Ovary (tissue), 7 donors: ENCODE measurements at regions not wholly inside any gene's neighbourhood (a gene's known extent, or its start where the extent isn't known, plus 50 kb on each side); places are given as distances from the start of the nearest gene placed in this dataset.

Source experiments
- DNase-seq, 5 donors: peaks; one replicate each; pipeline ENCODE4 v3.0.0-alpha.2; 2019 to 2020
- H3K27ac ChIP-seq, 2 donors: fragments of 200-600 bp; one replicate each; pipeline versions ENCODE4 v1.5.1 to v1.8.0; 2019 to 2022
- H3K27me3 ChIP-seq: fragments of 200-600 bp; one replicate; pipeline ENCODE4 v1.8.0; 2022
- H3K36me3 ChIP-seq: fragments of 200-600 bp; sonication (generic); one replicate; pipeline ENCODE4 v1.5.1; 2019
- H3K4me1 ChIP-seq: one replicate; pipeline ENCODE4 v1.8.1; 2013; ENCODE audit warnings: mild to moderate bottlenecking, moderate library complexity; ENCODE audit not compliant: insufficient read depth
- H3K4me3 ChIP-seq: fragments of 200-600 bp; sonication (generic); one replicate; pipeline ENCODE4 v1.5.1; 2017
- H3K9me3 ChIP-seq, 2 donors: fragments of 200-600 bp in 1 of 2; sonication (generic) in 1 of 2; one replicate each; pipeline versions ENCODE4 v1.5.1 to v1.8.1; 2013 to 2019; ENCODE audit warnings: mild to moderate bottlenecking in 1 of 2, moderate library complexity in 1 of 2
- EP300 ChIP-seq: sonication (generic); formaldehyde crosslinking; IDR thresholded peaks from one replicate; pipeline ENCODE4 v1.6.1; 2017; ENCODE audit warnings: antibody characterized with exemption
- POLR2A ChIP-seq: fragments of 450-650 bp; IDR thresholded peaks from one replicate; pipeline ENCODE4 v1.6.1; 2017; ENCODE audit warnings: antibody characterized with exemption, mild to moderate bottlenecking, moderate library complexity
- WGBS, 3 donors: extraction: QIAGEN DNeasy Blood & Tissue Kit in 1 of 3; methylation state at CpG; one replicate each; pipeline versions ENCODE4 v1.1.5 to v1.1.7; 2013 to 2017; 5-methylcytosine and 5-hydroxymethylcytosine counted together
- intact Hi-C, 4 donors: fragments of 100-400 bp; cut with DNase I; formaldehyde crosslinking; loops; one replicate each; pipeline versions ENCODE4 v1.11.0 to v1.15.1; 2022 to 2023
- TF ChIP-seq, protein P1 (sequence below), 3 donors: fragments of 450-650 bp in 2 of 3; fragments of 200-600 bp in 1 of 3; IDR thresholded peaks; one replicate each; pipeline versions ENCODE4 v1.5.1 to v1.8.0; 2016 to 2022; ENCODE audit warnings: antibody characterized with exemption in 3 of 3, mild to moderate bottlenecking in 1 of 3
- donor health status: DM: no; HTN: no; CAD: no; lungs with moderate emphysema.
- donor health status: DM: no; HTN: no; CAD: no.
- donor health status: Bipolar disorder and iron deficiency.
- donor health status: DM: no; HTN: no; CAD: no.
- donor health status: DM: yes; HTN: yes; CAD: no.

DNA sequence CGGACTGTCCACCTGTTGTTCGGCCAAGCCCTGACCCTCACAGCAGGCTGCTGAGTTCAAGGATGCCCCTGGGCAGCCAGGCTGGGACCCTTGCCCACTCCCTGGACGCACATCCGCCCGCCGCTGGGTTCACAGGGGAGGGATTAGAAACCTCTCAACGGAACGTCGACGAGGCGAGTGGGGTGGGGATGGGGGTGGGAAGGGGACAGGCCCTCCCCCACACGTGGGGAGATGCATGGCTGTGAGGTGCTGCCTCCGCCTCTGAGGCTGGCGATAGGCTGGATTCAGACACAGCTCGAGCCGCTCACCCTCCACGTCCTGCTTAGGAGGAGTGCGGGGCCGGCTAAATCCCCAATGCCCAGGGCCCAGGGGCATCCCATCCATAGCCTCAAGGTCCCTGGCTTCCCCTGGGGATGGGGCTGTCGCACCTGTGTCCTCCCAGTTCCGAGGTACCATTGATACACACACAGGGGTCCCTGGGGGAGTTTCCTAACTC lies 90.6 kb upstream of the BHLHE23 start:
- Histone ChIP-seq H3K4me3 (no peak overlapping the region), H3K36me3 (no peaks in the 10 kb centered on the region), H3K27me3 (no peaks in the 10 kb centered on the region), H3K4me1 (no peaks in the 10 kb centered on the region), H3K27ac (no peak overlapping the region), H3K9me3 (no peaks in the 10 kb centered on the region)
- DNase-seq, result peak in 3 of 5 donors; percentile 3 to 13 (median 7)
- no peak for TF ChIP-seq POLR2A
- no peak for TF ChIP-seq EP300
- TF ChIP-seq, protein P1, sequence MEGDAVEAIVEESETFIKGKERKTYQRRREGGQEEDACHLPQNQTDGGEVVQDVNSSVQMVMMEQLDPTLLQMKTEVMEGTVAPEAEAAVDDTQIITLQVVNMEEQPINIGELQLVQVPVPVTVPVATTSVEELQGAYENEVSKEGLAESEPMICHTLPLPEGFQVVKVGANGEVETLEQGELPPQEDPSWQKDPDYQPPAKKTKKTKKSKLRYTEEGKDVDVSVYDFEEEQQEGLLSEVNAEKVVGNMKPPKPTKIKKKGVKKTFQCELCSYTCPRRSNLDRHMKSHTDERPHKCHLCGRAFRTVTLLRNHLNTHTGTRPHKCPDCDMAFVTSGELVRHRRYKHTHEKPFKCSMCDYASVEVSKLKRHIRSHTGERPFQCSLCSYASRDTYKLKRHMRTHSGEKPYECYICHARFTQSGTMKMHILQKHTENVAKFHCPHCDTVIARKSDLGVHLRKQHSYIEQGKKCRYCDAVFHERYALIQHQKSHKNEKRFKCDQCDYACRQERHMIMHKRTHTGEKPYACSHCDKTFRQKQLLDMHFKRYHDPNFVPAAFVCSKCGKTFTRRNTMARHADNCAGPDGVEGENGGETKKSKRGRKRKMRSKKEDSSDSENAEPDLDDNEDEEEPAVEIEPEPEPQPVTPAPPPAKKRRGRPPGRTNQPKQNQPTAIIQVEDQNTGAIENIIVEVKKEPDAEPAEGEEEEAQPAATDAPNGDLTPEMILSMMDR (IDR thresholded peaks at IDR 0.05), result no peak
- 53 to 70% (median 56%) methylated on average over 19 to 21 of the region's 21 CpGs for WGBS, 3 donors
- intact Hi-C loops, result no loop called here

DNA sequence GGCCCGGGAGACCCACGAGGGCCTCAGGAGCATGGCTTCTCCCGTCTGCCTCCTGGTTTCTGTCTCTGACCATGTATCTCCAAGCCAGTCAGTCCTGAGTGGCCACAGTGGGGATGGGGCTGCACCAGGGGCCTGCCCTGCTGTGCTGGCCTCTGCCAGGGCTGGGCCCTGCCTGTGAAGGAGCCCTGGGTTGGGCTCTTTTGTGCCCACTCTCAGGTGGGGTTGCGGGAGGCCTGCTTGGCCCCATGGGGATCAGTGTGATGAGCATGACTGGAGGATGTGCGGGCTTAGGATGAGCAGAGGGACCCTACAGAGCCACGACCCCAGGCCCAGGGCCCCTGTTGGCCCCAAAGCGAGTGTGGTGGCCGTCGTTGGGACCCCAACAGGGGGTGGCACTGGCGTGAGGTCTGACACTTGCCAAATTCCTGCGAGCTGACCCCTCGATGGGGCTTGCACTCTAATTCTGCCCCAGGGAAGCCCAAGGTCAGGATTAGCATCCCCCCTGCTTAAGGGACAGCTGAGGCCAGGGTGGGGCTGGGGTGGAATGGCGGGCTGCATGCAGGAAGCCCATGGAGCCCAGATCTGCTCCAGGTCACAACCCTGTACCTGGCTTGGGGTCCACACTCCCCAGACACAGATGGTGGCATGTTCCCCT lies 90.0 kb upstream of the BHLHE23 start:
- Histone ChIP-seq H3K4me3 (no peak overlapping the region), H3K36me3 (no peaks in the 10 kb centered on the region), H3K4me1 (no peaks in the 10 kb centered on the region), H3K27me3 (no peaks in the 10 kb centered on the region), H3K9me3 (no peaks in the 10 kb centered on the region), H3K27ac (no peak overlapping the region)
- no peak for TF ChIP-seq EP300
- no peak for TF ChIP-seq POLR2A
- TF ChIP-seq, protein P1 (IDR thresholded peaks at IDR 0.05), result no peak
- intact Hi-C loops, result no loop called here
- 67 to 75% (median 67%) methylated on average over 13 of the region's 13 CpGs for WGBS, 3 donors
- peak in 3 of 5 donors; percentile 7 to 17 (median 7) for DNase-seq

GRCh38 chr20:63095718-63096654 lies 89.2 kb upstream of the BHLHE23 start:
- intact Hi-C loops, result no loop called here
- Histone ChIP-seq H3K4me3 (no peak overlapping the region), H3K9me3 (no peaks in the 10 kb centered on the region), H3K27ac (no peak overlapping the region), H3K36me3 (no peaks in the 10 kb centered on the region), H3K27me3 (no peaks in the 10 kb centered on the region), H3K4me1 (no peaks in the 10 kb centered on the region)
- DNase-seq, result peak in 3 of 5 donors; percentile 2 to 11 (median 6)
- no peak for TF ChIP-seq POLR2A
- TF ChIP-seq, protein P1 (IDR thresholded peaks at IDR 0.05), result no peak
- TF ChIP-seq EP300, result no peak
- WGBS, 3 donors, result 50 to 60% (median 56%) methylated on average over 21 of the region's 21 CpGs

GRCh38 chr20:63094767-63095499 lies 88.2 kb upstream of the BHLHE23 start:
- intact Hi-C loops, result no loop called here
- no peak for TF ChIP-seq EP300
- TF ChIP-seq, protein P1 (IDR thresholded peaks at IDR 0.05), result no peak
- no peak for TF ChIP-seq POLR2A
- Histone ChIP-seq H3K4me1 (no peaks in the 10 kb centered on the region), H3K4me3 (no peak overlapping the region), H3K27ac (no peak overlapping the region), H3K36me3 (no peaks in the 10 kb centered on the region), H3K9me3 (no peaks in the 10 kb centered on the region), H3K27me3 (no peaks in the 10 kb centered on the region)
- 68 to 73% (median 70%) methylated on average over 22 of the region's 22 CpGs for WGBS, 3 donors
- peak in 2 of 5 donors; percentile 3 to 16 for DNase-seq
